ENCODE measurements at regions not wholly inside any gene's neighbourhood (a gene's known extent, or its start where the extent isn't known, plus 50 kb on each side); places are given as distances from the start of the nearest gene placed in this dataset.

- no peak for TF ChIP-seq CTCF (IDR thresholded peaks at IDR 0.05; ENCODE audit: insufficient read depth, low read depth, low read length, missing control alignments)
- no peak overlapping the region for H3K4me3 ChIP-seq (ENCODE audit: low read length)
- DNase-seq (ENCODE audit: low read depth): no peak
These were observed 161.7 kb downstream of the OLFM1 start for GRCh38 chr9:135249191-135249590.

- TF ChIP-seq CTCF (IDR thresholded peaks at IDR 0.05; ENCODE audit: insufficient read depth, low read depth, low read length, missing control alignments): no peak
- H3K4me3 ChIP-seq (ENCODE audit: low read length): no peak overlapping the region
- DNase-seq (ENCODE audit: low read depth): no peak
These were observed 162.2 kb downstream of the OLFM1 start for GRCh38 chr9:135249711-135250110.

- no peak for DNase-seq (ENCODE audit: low read depth)
- TF ChIP-seq CTCF (IDR thresholded peaks at IDR 0.05; ENCODE audit: insufficient read depth, low read depth, low read length, missing control alignments): no peak
- no peak overlapping the region for H3K4me3 ChIP-seq (ENCODE audit: low read length)
These were observed 163.9 kb downstream of the OLFM1 start for GRCh38 chr9:135251331-135251761.

GRCh38 chr9:135251996-135252760 lies 164.7 kb downstream of the OLFM1 start:
- no peak overlapping the region for H3K4me3 ChIP-seq (ENCODE audit: low read length)
- TF ChIP-seq CTCF (IDR thresholded peaks at IDR 0.05; ENCODE audit: insufficient read depth, low read depth, low read length, missing control alignments): no peak
- DNase-seq (ENCODE audit: low read depth): no peak

- no peak for TF ChIP-seq CTCF (IDR thresholded peaks at IDR 0.05; ENCODE audit: insufficient read depth, low read depth, low read length, missing control alignments)
- no peak for DNase-seq (ENCODE audit: low read depth)
- no peak overlapping the region for H3K4me3 ChIP-seq (ENCODE audit: low read length)
These were observed 165.5 kb downstream of the OLFM1 start for GRCh38 chr9:135252980-135253304.

- DNase-seq (ENCODE audit: low read depth): no peak
- no peak for TF ChIP-seq CTCF (IDR thresholded peaks at IDR 0.05; ENCODE audit: insufficient read depth, low read depth, low read length, missing control alignments)
- no peak overlapping the region for H3K4me3 ChIP-seq (ENCODE audit: low read length)
These were observed 166.0 kb downstream of the OLFM1 start for GRCh38 chr9:135253305-135254004.

All from epithelial cell of esophagus (primary cell).